GM18861 (cell line): ENCODE measurements at regions not wholly inside any gene's neighbourhood (a gene's known extent, or its start where the extent isn't known, plus 50 kb on each side); places are given as distances from the start of the nearest gene placed in this dataset.
"Not testable (repeated sequence)": the region's sequence is repeated elsewhere in the genome, so short reads cannot be mapped to it uniquely, and the experiment has no call there.

Experiments
- ATAC-seq: cut with Tn5 transposase; IDR thresholded peaks from one replicate; pipeline ENCODE4 v1.9.1; 2021; ENCODE audit not compliant: unreplicated experiment

GRCh38 chr6:47405273-47405672, 72.3 kb upstream of the CD2AP start:
- no peak for ATAC-seq

- no peak for ATAC-seq
These were observed 70.0 kb upstream of the CD2AP start for GRCh38 chr6:47407300-47408281.

GRCh38 chr6:47413752-47414422, 63.7 kb upstream of the CD2AP start:
- ATAC-seq = peak; percentile 58

- peak; percentile 78 for ATAC-seq
These were observed 63.0 kb upstream of the CD2AP start for GRCh38 chr6:47414423-47415167.

GRCh38 chr6:47416396-47417345, 60.9 kb upstream of the CD2AP start:
- no peak for ATAC-seq

- no peak for ATAC-seq
These were observed 58.0 kb upstream of the CD2AP start for GRCh38 chr6:47419621-47420020.

- ATAC-seq = no peak
These were observed 56.9 kb upstream of the CD2AP start for GRCh38 chr6:47420394-47421371.

- ATAC-seq = no peak
These were observed 54.5 kb upstream of the CD2AP start for GRCh38 chr6:47423079-47423478.

- no peak for ATAC-seq
These were observed 53.2 kb upstream of the CD2AP start for GRCh38 chr6:47424436-47424836.

GRCh38 chr6:47425724-47426123, 51.9 kb upstream of the CD2AP start:
- not testable (repeated sequence) for ATAC-seq

GRCh38 chr6:47426524-47427302, 50.9 kb upstream of the CD2AP start:
- ATAC-seq = no peak

GRCh38 chr6:47427680-47428079, 49.9 kb upstream of the CD2AP start:
- no peak for ATAC-seq
